DMS79 treated with DMSO at 0.1 percent for 48 hours (cell line): ENCODE measurements at regions not wholly inside any gene's neighbourhood (a gene's known extent, or its start where the extent isn't known, plus 50 kb on each side); places are given as distances from the start of the nearest gene placed in this dataset.

ENCODE experiments used
- DNase-seq: peaks from one replicate; lab custom pipeline; 2025; lab: John Stamatoyannopoulos, UW

DNA sequence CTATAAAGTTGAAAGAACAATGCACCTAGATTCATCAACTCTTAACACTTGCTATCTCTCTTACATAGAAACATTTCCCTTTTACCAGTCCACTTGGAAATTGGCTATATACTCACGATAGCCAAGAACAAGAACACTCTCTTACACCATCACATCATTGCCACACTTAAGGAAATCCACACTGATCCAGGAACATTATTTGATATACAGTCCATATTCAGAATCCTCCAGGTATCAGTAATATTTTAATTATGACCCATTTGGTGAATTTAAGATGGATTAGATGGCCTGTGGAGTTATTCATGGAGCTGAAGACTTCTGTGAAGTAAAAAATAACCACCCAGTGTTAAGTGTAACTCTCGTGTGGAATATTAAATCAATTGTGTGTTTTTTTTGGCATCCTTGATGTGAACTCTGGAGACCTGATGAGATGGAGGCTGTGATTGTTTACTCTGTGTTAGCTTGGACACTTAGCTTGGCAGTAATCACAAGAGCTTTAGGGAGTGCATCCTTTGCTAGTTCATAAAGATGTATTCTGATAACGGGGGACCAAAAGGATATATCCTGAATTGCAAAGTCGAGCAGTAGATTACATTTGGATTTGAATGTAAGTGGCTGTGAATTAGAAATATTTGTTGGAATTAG is 52.0 kb upstream of the ABL1 start:
- DNase-seq = no peak

DNA sequence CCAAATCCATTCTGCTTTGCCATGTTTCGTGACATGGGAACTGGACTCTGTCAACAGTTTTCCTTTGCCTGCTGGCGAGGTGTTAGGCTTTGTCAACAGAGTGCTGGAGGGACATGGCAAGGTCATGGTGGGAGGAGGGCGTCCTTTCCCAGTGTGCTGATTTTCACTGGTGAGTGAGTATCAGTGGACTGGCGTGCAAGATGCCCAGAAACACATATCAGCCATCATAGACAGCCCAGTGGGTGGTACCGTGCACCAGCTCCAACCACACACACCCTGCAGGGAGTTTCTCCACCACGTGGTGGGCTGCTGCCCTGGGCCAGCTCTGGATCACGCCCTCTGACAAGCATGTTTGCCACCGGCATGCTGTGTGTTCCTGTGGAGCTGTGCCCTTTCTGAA is 50.0 kb upstream of the ABL1 start:
- DNase-seq = no peak
